ACHN (cell line): ENCODE measurements at regions not wholly inside any gene's neighbourhood (a gene's known extent, or its start where the extent isn't known, plus 50 kb on each side); places are given as distances from the start of the nearest gene placed in this dataset.

Source experiments
- DNase-seq: peaks from one replicate; pipeline ENCODE4 v3.0.0-alpha.2; 2015
- in situ Hi-C: cut with HindIII; loops from 2 replicates; pipeline ENCODE4 v1.10.0; 2017; ENCODE audit warnings: low sequenced_read_pairs, low pct_ligation_motif_present, low pct_unique_long_range_greater_than_20kb

DNA sequence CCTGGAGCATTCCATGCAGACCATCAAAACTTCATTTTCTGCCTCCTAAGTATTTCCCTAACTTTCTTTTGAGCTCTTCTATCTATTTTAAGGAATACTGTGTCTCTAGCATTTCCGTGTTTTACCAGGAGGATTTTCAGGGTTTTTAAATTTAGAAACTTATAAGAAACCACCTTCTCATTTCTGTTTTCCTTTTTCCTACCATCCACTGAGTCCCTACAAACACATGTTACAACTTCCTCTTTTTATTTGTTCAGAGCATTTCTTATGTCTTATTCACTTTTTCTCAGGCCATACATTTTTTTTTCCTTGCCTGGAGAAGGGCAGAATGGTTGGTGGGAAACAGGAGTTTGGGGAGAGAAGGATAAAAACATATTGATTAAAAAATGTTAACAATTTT is 130.0 kb upstream of the BMP5 start:
- in situ Hi-C loops, result no loop called here
- no peak for DNase-seq

DNA sequence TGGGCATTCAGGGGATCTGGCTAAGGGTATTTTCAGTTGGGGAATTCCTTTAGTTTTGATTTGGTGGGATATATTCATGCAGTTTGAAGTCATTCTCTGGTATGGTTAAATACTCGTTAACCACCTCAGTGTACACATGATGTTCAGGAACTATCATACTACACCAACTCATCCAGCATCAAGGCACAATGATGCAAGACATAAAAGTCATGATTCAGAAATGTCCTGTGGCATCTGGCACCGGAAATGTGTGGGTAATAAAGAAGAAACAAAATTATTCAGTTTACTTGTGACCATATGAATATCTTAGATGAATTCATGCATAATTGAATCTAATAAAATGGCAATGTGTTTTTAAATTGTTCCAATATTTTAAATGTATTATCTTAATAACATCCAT is 129.0 kb upstream of the BMP5 start:
- in situ Hi-C loops, result no loop called here
- DNase-seq, result no peak

DNA sequence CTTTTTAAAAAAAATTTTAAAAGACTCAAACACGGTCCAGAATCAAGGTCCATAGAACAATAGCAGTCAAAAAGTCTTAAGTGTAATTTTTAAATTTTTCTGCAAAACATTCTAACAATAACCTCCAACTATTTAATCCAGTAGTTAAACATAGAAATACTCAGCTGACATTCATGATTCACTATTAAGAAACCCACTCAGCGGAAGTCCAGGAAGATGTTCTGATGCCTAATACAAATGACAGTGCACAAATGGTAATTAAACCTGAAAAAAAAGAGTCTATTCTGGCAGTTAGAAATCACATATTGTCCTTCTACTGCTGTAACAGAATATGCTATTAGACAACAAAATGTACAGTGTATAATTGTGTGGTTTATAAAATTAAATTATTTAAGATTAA is 128.2 kb upstream of the BMP5 start:
- DNase-seq, result no peak
- in situ Hi-C loops, result no loop called here

GRCh38 chr6:56002336-56002735 is 126.9 kb upstream of the BMP5 start:
- no peak for DNase-seq
- in situ Hi-C loops, result no loop called here

DNA sequence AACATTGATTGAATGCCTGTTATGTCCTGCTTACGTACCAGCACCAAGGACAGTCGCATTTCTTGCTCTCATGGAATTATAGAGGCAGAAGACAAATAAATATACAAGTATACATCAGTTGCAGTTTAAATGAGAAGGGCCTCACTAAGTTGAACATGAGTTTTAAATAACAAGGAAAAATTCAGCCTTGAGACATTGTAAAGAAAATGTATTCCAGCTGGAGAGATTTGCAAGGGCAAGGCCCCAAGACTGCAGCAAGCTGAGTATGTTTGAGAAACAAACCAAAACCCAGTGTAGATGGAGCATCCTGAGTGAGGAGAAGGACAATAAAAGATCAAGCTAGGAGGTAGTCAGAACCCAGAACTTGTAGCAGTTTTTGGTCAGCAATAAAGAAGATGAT is 123.2 kb upstream of the BMP5 start:
- in situ Hi-C loops, result no loop called here
- DNase-seq, result no peak

DNA sequence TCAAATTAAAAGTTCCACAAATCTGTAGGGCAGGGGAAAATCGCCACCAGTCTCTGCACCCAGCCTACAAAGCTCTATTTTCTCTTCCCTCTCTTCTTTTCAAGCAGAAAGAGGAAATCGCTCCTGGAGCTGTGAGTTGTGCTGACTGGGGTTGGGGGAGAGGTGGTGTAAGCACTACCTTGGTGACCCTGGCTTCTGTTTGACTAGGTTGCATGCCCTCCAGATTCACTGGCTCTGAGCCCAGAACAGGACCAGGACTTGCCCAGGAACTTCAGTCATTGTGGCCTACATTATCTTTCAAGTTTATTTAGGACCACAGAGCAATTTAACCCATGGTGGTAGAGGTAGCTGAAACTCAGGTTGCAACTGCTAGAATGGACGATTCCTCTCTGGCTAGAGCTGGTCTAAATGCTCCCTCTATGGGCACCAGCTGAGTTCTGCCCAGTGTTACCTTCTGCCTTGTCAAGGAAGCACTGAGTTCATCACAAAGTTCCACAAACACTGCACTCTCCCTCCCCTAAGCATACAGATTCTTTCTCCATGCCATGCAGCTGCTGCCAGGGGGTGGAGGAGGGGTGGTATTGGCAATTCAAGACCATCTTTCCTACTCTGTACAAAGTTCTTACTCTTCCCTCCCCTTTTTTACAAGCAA is 122.0 kb upstream of the BMP5 start:
- in situ Hi-C loops, result no loop called here
- no peak for DNase-seq

DNA sequence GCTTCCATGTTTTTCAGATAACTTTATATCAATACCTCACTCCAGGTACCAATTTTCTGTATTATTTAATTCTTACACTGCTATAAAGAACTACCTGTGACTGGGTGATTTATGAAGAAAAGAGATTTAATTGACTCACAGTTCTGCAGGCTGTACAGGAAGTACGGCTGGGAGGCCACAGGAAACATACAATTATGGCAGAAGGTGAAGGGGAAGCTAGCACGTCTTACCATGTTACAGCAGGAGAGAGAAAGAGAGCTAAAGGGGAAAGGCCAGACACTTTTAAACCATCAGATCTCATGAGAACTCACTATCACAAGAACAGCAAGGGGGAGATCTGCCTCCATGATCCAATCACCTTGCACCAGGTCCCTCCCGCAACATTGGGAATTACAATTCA is 119.1 kb upstream of the BMP5 start:
- in situ Hi-C loops, result no loop called here
- no peak for DNase-seq

DNA sequence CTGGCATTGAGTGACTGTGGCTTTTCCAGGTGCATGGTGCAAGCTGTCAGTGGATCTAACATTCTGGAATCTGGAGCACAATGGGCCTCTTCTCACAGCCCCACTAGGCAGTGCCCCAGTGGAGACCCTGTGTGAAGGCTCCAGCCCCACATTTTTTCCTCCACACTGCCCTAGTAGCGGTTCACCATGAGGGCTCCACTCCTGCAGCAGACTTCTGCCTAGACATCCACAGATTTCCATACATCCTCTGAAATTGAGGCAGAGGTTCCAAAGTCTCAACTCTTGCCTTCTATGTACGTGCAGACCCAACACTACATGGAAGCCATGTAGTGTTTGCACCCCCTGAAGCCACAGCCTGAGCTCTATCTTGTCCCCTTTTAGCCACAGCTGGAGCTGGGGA is 118.0 kb upstream of the BMP5 start:
- DNase-seq, result no peak
- in situ Hi-C loops, result no loop called here

GRCh38 chr6:55992546-55992945 is 117.2 kb upstream of the BMP5 start:
- no peak for DNase-seq
- in situ Hi-C loops, result no loop called here

DNA sequence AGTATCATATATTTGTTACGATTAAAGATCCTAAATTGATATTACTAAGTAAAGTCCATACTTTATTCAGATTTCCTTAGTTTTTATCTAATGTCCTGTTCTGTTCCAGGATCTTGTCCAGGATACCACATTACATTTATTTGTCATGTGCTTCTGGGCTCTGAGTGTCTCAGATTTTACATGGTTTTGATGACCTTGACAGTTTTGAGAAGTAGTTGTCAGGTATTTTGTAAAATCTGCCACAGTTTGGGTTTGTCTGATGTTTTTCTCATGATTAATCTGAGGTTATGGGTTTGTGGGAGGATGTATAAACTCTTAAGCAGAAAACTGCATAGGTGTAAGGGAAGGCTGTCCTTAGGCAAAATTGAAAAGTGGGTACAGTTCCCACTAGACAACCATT is 109.9 kb upstream of the BMP5 start:
- in situ Hi-C loops, result no loop called here
- DNase-seq, result no peak

GRCh38 chr6:55983861-55984260 is 108.5 kb upstream of the BMP5 start:
- no peak for DNase-seq
- in situ Hi-C loops, result no loop called here

- in situ Hi-C loops, result no loop called here
- no peak for DNase-seq
These were observed 106.3 kb upstream of the BMP5 start for GRCh38 chr6:55981660-55982059.

GRCh38 chr6:55980627-55981211 is 105.3 kb upstream of the BMP5 start:
- in situ Hi-C loops, result no loop called here
- peak; percentile 57 for DNase-seq

DNA sequence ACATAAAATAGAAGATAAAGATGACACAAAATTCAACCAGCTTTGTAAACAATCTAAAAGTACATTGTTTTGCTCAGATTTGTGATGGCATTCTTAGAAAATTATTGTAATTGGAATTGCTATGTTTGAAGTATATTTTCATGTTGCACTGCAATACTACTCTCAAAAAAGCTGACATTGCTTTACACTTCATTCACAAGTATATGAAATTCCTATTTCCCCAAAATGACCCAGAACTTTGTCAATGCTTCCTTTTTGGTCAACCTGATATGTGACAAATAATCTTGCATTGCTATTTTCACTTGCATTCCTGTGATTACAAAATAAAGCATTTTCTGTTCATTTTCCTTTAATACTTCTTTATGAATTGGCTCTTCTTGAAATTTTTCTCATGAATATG is 104.1 kb upstream of the BMP5 start:
- in situ Hi-C loops, result no loop called here
- no peak for DNase-seq

DNA sequence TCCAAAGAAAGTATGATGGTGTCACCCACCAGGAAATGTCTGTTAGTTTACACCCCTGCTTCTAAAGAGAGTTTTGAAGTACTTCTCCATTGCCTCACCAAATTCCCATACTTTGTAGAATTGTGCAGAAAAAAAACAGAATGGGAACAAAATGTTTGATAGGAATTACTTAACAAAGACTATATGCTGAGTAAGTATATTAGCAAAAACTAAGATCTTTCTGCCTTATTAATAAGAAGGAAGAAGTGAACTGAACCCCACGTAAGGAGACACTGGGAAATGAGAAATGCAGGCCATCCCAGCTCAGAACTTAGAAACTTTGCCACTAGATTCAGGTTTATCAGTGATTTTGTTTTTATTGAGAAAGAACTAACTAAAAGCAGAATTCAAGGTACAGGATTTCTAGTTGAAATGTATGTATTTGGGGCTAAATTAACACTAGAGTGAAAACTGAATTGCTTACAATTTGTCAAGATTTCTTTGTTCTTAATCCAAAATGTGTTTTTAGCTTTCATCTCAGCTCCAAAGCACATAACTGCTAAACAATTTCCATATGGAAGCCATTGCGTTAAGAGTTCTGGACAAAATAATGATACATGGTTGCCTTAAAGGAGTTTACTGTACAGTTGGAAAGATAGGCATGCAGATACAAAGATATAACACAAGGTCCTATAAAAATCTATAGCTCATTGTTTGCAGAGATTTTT is 102.7 kb upstream of the BMP5 start:
- in situ Hi-C loops, result no loop called here
- DNase-seq, result no peak

DNA sequence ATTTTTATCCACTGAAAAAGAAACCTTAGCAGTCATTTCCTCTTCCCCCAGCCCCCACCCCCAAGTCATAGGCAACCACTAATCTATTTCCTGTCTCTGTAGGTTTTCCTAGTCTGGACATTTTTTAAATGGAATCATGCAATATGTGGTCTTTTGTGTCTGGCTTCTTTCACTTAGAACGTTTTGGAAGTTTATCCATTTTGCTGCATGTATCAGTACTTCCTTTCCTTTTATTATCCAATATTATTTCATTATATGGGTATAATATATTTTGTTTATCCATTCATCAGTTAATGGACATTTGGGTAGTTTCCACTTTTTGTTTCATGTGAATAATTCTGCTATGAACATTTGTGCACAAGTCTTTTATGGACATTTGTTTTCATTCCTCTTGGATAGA is 99.3 kb upstream of the BMP5 start:
- in situ Hi-C loops, result no loop called here
- DNase-seq, result no peak

DNA sequence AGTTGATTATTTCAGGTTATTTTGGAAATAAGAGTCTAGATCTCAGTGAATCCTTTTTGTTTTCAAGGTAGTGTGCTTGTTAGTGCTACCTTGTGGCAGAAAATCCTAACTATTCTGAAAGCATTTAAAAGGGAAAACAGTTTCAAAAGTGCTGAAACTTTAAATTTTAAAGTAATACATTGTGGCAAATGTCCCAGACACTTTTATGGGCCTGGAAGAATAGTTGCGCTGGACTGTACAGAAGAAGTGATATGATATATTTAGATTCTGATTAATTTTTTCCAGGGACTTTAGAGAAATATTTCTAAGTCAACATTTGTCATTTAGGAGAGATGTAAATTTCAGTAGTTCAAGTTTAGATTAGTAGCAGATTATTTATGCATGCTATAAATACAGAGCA is 96.7 kb upstream of the BMP5 start:
- in situ Hi-C loops, result no loop called here

GRCh38 chr6:55969526-55969925 is 94.1 kb upstream of the BMP5 start:
- in situ Hi-C loops, result no loop called here

More for the DNA sequence above, 96.7 kb upstream of the BMP5 start:
- no peak for DNase-seq

DNA sequence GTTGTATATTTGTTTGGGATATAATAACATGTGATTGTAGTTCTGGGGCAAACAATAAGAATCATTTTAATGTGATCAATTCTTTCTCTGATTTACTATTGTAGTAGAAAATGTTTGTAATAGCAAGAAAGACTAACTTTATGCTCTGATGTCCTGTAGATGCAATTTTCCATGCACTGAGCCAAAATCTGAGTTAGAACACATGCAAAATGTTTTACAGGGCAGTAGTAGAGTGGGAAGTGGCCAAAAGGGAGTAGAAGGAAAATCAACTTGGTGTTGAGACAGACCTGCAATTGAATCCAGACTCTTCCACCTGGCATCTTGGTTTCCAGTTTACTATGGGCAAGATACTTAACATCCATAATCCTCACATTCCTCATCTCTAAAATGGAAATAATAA is 93.5 kb upstream of the BMP5 start:
- in situ Hi-C loops, result no loop called here
- DNase-seq, result no peak

More at GRCh38 chr6:55969526-55969925, 94.1 kb upstream of the BMP5 start:
- DNase-seq, result no peak

- no peak for DNase-seq
- in situ Hi-C loops, result no loop called here
These were observed 88.7 kb upstream of the BMP5 start for GRCh38 chr6:55964136-55964535.
